A673 (cell line): ENCODE measurements at regions not wholly inside any gene's neighbourhood (a gene's known extent, or its start where the extent isn't known, plus 50 kb on each side); places are given as distances from the start of the nearest gene placed in this dataset.

Experiments
- BruUV-seq: library from RNA; stranded (reverse); fragments of 400-500 nt; replicated peaks from 2 replicates; lab custom pipeline; 2021; lab: Mats Ljungman, UMichigan
- CTCF ChIA-PET: fragments of 300-600 bp; sonication (Branson Sonifier 250); formaldehyde crosslinking; loops from one replicate; lab custom pipeline; 2022; ENCODE audit warnings: antibody characterized with exemption; lab: Charles Lee
- POLR2A ChIA-PET: fragments of 300-600 bp; sonication (Branson Sonifier 250); formaldehyde crosslinking; loops from one replicate; lab custom pipeline; 2022; ENCODE audit warnings: antibody characterized with exemption; ENCODE audit not compliant: low non-redundant PET; lab: Charles Lee
- DNase-seq: peaks from one replicate; pipeline ENCODE4 v3.0.0-alpha.2; 2015; ENCODE audit warnings: low spot score
- H3K27ac ChIP-seq: fragments of 200-600 bp; sonication (generic); 2 replicates; pipeline ENCODE4 v1.5.1; 2016; ENCODE audit warnings: mixed run types, low read depth, mild to moderate bottlenecking, mixed read lengths, antibody characterized with exemption, low read length; ENCODE audit not compliant: poor library complexity, severe bottlenecking
- H3K27me3 ChIP-seq: fragments of 200-600 bp; sonication (generic); replicated peaks from 2 replicates; pipeline ENCODE4 v1.6.1; 2017; ENCODE audit warnings: mixed run types, low read depth, mild to moderate bottlenecking, mixed read lengths, antibody characterized with exemption, low read length; ENCODE audit not compliant: insufficient read depth, poor library complexity
- H3K36me3 ChIP-seq: fragments of 200-600 bp; sonication (generic); 2 replicates; pipeline ENCODE4 v1.6.1; 2016; ENCODE audit warnings: mixed run types, mild to moderate bottlenecking, mixed read lengths, antibody characterized with exemption, low read length; ENCODE audit not compliant: insufficient read depth, poor library complexity, severe bottlenecking
- H3K4me1 ChIP-seq: fragments of 200-600 bp; sonication (generic); 2 replicates; pipeline ENCODE4 v1.6.1; 2017; ENCODE audit warnings: mixed run types, mild to moderate bottlenecking, mixed read lengths, antibody characterized with exemption, low read length; ENCODE audit not compliant: insufficient read depth, poor library complexity, severe bottlenecking
- H3K4me3 ChIP-seq: fragments of 200-600 bp; sonication (generic); 2 replicates; pipeline ENCODE4 v1.5.1; 2016; ENCODE audit warnings: low read depth, mixed run types, mild to moderate bottlenecking, mixed read lengths, low read length; ENCODE audit not compliant: poor library complexity, severe bottlenecking
- H3K9me3 ChIP-seq: fragments of 200-600 bp; sonication (generic); 2 replicates; pipeline ENCODE4 v1.6.1; 2016; ENCODE audit warnings: mixed run types, low read depth, mild to moderate bottlenecking, mixed read lengths, antibody characterized with exemption, low read length; ENCODE audit not compliant: poor library complexity, severe bottlenecking
- CTCF ChIP-seq: fragments of 300-800, 200-600 bp; sonication (generic); conservative IDR thresholded peaks from 2 replicates; pipeline ENCODE4 v1.5.1; 2017; ENCODE audit warnings: low read depth, mild to moderate bottlenecking, antibody characterized with exemption, low read length, moderate library complexity, mixed read lengths
- EZH2 ChIP-seq: fragments of 200-600 bp; sonication (generic); IDR thresholded peaks from 2 replicates; pipeline ENCODE4 v1.6.1; 2017; ENCODE audit warnings: borderline replicate concordance, low read depth, mild to moderate bottlenecking, mixed read lengths, antibody characterized with exemption, low read length; ENCODE audit not compliant: poor library complexity, severe bottlenecking
- intact Hi-C: fragments of 100-400 bp; cut with micrococcal nuclease; formaldehyde crosslinking; loops from one replicate; pipeline ENCODE4 v1.10.0; 2022; ENCODE audit not compliant: unreplicated experiment

DNA sequence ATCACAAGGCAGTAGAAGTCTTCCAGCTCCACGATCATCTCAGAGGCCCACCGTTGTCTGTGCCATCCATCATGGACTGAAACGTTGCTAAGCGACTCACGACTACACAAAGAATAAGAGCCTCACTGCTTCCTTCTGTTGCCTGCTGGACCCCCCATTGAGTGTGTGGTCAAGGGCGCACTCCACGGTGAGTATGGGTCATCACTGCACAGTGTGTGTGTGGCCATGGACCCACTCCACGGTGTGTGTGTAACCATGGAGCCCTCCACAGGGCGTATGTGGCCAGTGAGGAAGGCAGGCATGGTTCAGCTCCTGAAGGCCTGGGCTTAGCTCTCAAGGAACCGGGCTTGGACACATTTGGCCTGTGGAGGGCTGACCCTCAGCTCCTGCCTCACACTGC lies 123.4 kb upstream of the AFDN start:
- Histone ChIP-seq H3K36me3 (no peaks in the 10 kb centered on the region), H3K4me3 (no peak overlapping the region), H3K27ac (no peak overlapping the region), H3K27me3 (no peaks in the 10 kb centered on the region), H3K9me3 (no peaks in the 10 kb centered on the region), H3K4me1 (peaks cover 21% of the 10 kb centered on the region)
- intact Hi-C loops: no loop called here
- no peak for DNase-seq
- BruUV-seq: no TSS peak
- CTCF ChIA-PET: no interaction called here
- TF ChIP-seq EZH2: no peak
- no peak for TF ChIP-seq CTCF
- POLR2A ChIA-PET: no interaction called here

DNA sequence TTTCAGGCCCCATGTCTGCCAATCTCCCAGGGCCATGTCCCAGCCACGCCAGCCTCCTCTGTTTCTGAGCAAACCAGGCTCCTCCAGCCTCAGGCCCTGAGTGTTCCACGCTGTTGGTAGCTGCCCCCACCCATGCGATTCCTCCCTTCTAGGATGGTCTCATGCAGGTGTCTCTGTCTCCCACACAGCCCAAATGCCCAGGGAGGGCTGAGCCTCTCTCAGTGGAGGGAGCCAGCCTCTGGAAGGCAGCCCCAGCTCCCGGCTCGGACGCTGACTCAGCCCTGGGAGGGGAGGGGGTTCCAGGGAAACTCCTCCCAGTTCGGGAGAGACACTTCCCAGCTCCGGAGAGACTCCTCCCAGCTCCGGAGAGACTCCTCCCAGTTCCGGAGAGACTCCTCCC lies 122.9 kb upstream of the AFDN start:
- POLR2A ChIA-PET: no interaction called here
- Histone ChIP-seq H3K9me3 (no peaks in the 10 kb centered on the region), H3K4me3 (no peak overlapping the region), H3K4me1 (peaks cover 17% of the 10 kb centered on the region), H3K27ac (no peak overlapping the region), H3K36me3 (no peaks in the 10 kb centered on the region), H3K27me3 (no peaks in the 10 kb centered on the region)
- DNase-seq: no peak
- no TSS peak for BruUV-seq
- CTCF ChIA-PET: no interaction called here
- intact Hi-C loops: no loop called here
- TF ChIP-seq CTCF: no peak
- no peak for TF ChIP-seq EZH2

DNA sequence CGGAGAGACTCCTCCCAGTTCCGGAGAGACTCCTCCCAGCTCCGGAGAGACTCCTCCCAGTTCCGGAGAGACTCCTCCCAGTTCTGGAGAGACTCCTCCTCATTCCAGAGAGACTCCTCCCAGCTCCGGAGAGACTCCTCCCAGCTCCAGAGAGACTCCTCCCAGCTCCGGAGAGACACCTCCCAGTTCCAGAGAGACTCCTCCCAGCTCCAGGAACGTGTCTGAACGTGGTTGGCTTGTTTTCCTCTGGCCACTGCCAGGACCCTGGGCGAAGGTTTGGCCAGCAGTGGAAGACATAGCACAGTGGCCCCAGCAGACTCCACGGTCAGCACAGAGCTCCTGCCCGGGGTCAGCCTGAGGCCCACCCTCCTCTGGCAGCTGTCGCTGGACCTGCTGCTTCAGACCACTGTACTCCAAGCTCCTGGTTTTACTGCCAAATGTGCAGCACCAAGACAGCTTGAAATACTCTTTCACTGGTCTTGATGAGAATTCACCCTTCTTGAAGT lies 122.3 kb upstream of the AFDN start:
- DNase-seq: no peak
- H3K36me3 ChIP-seq: no peaks in the 10 kb centered on the region

More for the DNA sequence above, 122.3 kb upstream of the AFDN start:
- Histone ChIP-seq H3K27me3 (no peaks in the 10 kb centered on the region), H3K4me1 (peaks cover 10% of the 10 kb centered on the region), H3K9me3 (no peaks in the 10 kb centered on the region), H3K27ac (no peak overlapping the region), H3K4me3 (no peak overlapping the region)
- no TSS peak for BruUV-seq
- intact Hi-C loops: no loop called here
- ChIA-PET CTCF (no interaction called here), POLR2A (no interaction called here)
- no peak for TF ChIP-seq CTCF
- TF ChIP-seq EZH2: no peak
